Neural progenitor cell (in vitro differentiated cells): ENCODE measurements at regions not wholly inside any gene's neighbourhood (a gene's known extent, or its start where the extent isn't known, plus 50 kb on each side); places are given as distances from the start of the nearest gene placed in this dataset.
"Not testable (repeated sequence)": the region's sequence is repeated elsewhere in the genome, so short reads cannot be mapped to it uniquely, and the experiment has no call there.

Source experiments
- DNase-seq: peaks from one replicate; pipeline ENCODE4 v3.0.0-alpha.2; 2016; ENCODE audit warnings: low spot score
- H2AFZ ChIP-seq: fragments of 200-600 bp; sonication (generic); replicated peaks from 2 replicates; pipeline ENCODE4 v1.6.1; 2016; ENCODE audit warnings: antibody characterized with exemption
- H3F3A ChIP-seq: fragments of 200-600 bp; sonication (generic); 2 replicates; pipeline ENCODE4 v1.6.1; 2016; ENCODE audit warnings: antibody characterized with exemption, low read depth
- H3K27ac ChIP-seq: fragments of 200-600 bp; sonication (generic); 2 replicates; pipeline ENCODE4 v1.5.1; 2016; ENCODE audit warnings: mild to moderate bottlenecking
- H3K27me3 ChIP-seq: fragments of 200-600 bp; sonication (generic); 2 replicates; pipeline ENCODE4 v1.6.1; 2016; ENCODE audit warnings: mild to moderate bottlenecking, moderate library complexity
- H3K36me3 ChIP-seq: fragments of 200-600 bp; sonication (generic); 2 replicates; pipeline ENCODE4 v1.5.1; 2016
- H3K4me1 ChIP-seq: fragments of 200-600 bp; sonication (generic); 2 replicates; pipeline ENCODE4 v1.6.1; 2016; ENCODE audit warnings: mixed run types
- H3K4me2 ChIP-seq: fragments of 200-600 bp; sonication (generic); 2 replicates; pipeline ENCODE4 v1.6.1; 2016
- H3K4me3 ChIP-seq: fragments of 200-600 bp; sonication (generic); 2 replicates; pipeline ENCODE4 v1.5.1; 2016
- H3K79me2 ChIP-seq: fragments of 200-600 bp; sonication (generic); 2 replicates; pipeline ENCODE4 v1.6.1; 2016; ENCODE audit warnings: low read depth
- H3K9ac ChIP-seq: fragments of 200-600 bp; sonication (generic); 2 replicates; pipeline ENCODE4 v1.6.1; 2016
- H3K9me3 ChIP-seq: fragments of 200-600 bp; sonication (generic); 2 replicates; pipeline ENCODE4 v1.5.1; 2016; ENCODE audit warnings: low read depth
- H4K20me1 ChIP-seq: fragments of 200-600 bp; sonication (generic); 2 replicates; pipeline ENCODE4 v1.6.1; 2016; ENCODE audit warnings: low read depth
- H3K27ac Mint-ChIP-seq: 3 replicates; pipeline ENCODE4 v1.8.0; 2021; ENCODE audit warnings: mixed read lengths
- H3K27me3 Mint-ChIP-seq: 2 replicates; pipeline ENCODE4 v1.8.0; 2022; ENCODE audit warnings: low read depth, mild to moderate bottlenecking, inconsistent platforms, moderate library complexity, mixed read lengths; ENCODE audit not compliant: insufficient read depth
- H3K36me3 Mint-ChIP-seq: 3 replicates; pipeline ENCODE4 v1.8.0; 2021; ENCODE audit warnings: mixed read lengths
- H3K4me1 Mint-ChIP-seq: 3 replicates; pipeline ENCODE4 v1.8.0; 2021; ENCODE audit warnings: mixed read lengths
- H3K4me3 Mint-ChIP-seq: 3 replicates; pipeline ENCODE4 v1.8.0; 2021; ENCODE audit warnings: mild to moderate bottlenecking, moderate library complexity, mixed read lengths
- H3K9me3 Mint-ChIP-seq: 3 replicates; pipeline ENCODE4 v1.8.0; 2020; ENCODE audit warnings: mixed read lengths
- EZH2 ChIP-seq: fragments of 200-600 bp; sonication (generic); IDR thresholded peaks from 2 replicates; pipeline ENCODE4 v1.6.1; 2017; ENCODE audit warnings: antibody characterized with exemption, mild to moderate bottlenecking, moderate library complexity
- EZH2phosphoT487 ChIP-seq: fragments of 200-600 bp; sonication (generic); IDR thresholded peaks from 2 replicates; pipeline ENCODE4 v1.6.1; 2017; ENCODE audit warnings: antibody characterized with exemption
- TF ChIP-seq, protein P1 (sequence below): fragments of 200-600 bp; sonication (generic); IDR thresholded peaks from 2 replicates; pipeline ENCODE4 v1.5.1; 2017; ENCODE audit warnings: antibody characterized with exemption, mild to moderate bottlenecking

GRCh38 chr7:66453340-66453739 lies 175.3 kb upstream of the KCTD7 start:
- Histone ChIP-seq H3K9ac (no peak overlapping the region), H3F3A (no peaks in the 10 kb centered on the region), H3K9me3 (no peaks in the 10 kb centered on the region), H3K4me2 (no peak overlapping the region), H2AFZ (no peak overlapping the region), H3K4me1 (no peaks in the 10 kb centered on the region), H3K4me3 (no peak overlapping the region), H3K36me3 (no peaks in the 10 kb centered on the region), H3K27me3 (no peaks in the 10 kb centered on the region), H4K20me1 (no peaks in the 10 kb centered on the region), H3K27ac (no peak overlapping the region), H3K79me2 (no peaks in the 10 kb centered on the region)
- Mint-ChIP-seq H3K9me3 (no peaks in the 10 kb centered on the region), H3K4me1 (no peaks in the 10 kb centered on the region), H3K36me3 (peaks cover 5% of the 10 kb centered on the region), H3K4me3 (no peak overlapping the region), H3K27ac (no peak overlapping the region), H3K27me3 (no peaks in the 10 kb centered on the region)
- TF ChIP-seq EZH2: no peak
- no peak for TF ChIP-seq EZH2phosphoT487
- TF ChIP-seq, protein P1, sequence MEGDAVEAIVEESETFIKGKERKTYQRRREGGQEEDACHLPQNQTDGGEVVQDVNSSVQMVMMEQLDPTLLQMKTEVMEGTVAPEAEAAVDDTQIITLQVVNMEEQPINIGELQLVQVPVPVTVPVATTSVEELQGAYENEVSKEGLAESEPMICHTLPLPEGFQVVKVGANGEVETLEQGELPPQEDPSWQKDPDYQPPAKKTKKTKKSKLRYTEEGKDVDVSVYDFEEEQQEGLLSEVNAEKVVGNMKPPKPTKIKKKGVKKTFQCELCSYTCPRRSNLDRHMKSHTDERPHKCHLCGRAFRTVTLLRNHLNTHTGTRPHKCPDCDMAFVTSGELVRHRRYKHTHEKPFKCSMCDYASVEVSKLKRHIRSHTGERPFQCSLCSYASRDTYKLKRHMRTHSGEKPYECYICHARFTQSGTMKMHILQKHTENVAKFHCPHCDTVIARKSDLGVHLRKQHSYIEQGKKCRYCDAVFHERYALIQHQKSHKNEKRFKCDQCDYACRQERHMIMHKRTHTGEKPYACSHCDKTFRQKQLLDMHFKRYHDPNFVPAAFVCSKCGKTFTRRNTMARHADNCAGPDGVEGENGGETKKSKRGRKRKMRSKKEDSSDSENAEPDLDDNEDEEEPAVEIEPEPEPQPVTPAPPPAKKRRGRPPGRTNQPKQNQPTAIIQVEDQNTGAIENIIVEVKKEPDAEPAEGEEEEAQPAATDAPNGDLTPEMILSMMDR: no peak
- DNase-seq: no peak

GRCh38 chr7:66454600-66455225 lies 174.0 kb upstream of the KCTD7 start:
- DNase-seq: no peak
- TF ChIP-seq, protein P1: no peak
- Mint-ChIP-seq H3K27ac (no peak overlapping the region), H3K27me3 (no peaks in the 10 kb centered on the region), H3K4me1 (no peaks in the 10 kb centered on the region), H3K36me3 (peaks cover 5% of the 10 kb centered on the region), H3K9me3 (no peaks in the 10 kb centered on the region), H3K4me3 (no peak overlapping the region)
- Histone ChIP-seq H3K9me3 (no peaks in the 10 kb centered on the region), H3K27me3 (no peaks in the 10 kb centered on the region), H3F3A (no peaks in the 10 kb centered on the region), H4K20me1 (no peaks in the 10 kb centered on the region), H3K36me3 (no peaks in the 10 kb centered on the region), H3K79me2 (no peaks in the 10 kb centered on the region), H3K27ac (no peak overlapping the region), H3K9ac (no peak overlapping the region), H3K4me3 (no peak overlapping the region), H3K4me2 (no peak overlapping the region), H2AFZ (no peak overlapping the region), H3K4me1 (no peaks in the 10 kb centered on the region)

DNA sequence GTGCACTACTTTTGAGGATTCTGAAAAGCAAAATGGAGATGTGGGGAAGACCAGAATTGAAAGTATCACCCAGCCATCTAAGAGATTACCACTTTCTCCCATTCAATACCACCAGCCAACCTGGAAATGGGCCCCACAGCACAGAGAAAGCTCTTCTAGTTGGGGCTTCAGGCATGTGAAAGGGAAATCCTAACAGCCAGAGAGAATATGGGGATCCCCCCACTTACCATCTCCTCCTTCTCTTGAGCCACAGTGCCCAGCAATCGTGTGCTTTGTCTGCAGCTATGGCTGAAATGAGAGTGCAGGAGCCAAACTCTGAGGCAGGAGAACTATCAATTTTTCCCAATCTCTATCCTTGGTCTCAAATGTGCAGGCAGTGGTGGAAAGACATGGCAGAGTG lies 173.2 kb upstream of the KCTD7 start:
- not testable (repeated sequence) for H3K27ac ChIP-seq, H3K36me3 Mint-ChIP-seq, H3K9me3 ChIP-seq, H3K4me3 ChIP-seq, H3K36me3 ChIP-seq, H2AFZ ChIP-seq, H3K4me3 Mint-ChIP-seq, H3K27ac Mint-ChIP-seq, H3K4me1 ChIP-seq, H3K4me2 ChIP-seq, H3K4me1 Mint-ChIP-seq, H4K20me1 ChIP-seq, H3K9me3 Mint-ChIP-seq, H3K27me3 ChIP-seq, H3K27me3 Mint-ChIP-seq, H3K79me2 ChIP-seq, H3F3A ChIP-seq, DNase-seq, H3K9ac ChIP-seq

DNA sequence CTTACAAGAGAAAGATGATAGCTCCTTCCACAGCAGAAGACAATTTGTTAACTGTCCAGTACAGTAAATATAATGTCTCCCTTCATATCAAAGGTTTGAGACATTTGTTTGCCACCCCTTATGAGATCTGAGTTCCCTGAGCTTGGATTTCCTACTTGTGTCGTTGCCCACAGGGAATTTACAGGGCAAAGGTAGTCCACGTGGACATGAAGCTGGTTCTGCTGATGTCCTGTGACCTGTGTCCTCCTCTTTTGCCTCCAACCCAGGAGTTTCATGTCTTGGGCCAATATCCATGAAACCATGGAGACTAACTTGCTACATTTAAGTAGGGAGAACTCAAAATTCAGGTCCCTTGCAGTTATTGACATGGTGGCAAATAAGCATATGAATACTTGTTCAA lies 172.2 kb upstream of the KCTD7 start:
- H2AFZ ChIP-seq, H3K4me1 ChIP-seq, H3K4me3 Mint-ChIP-seq, H3K36me3 ChIP-seq, H3K27me3 ChIP-seq, H3K27ac Mint-ChIP-seq, H3K27me3 Mint-ChIP-seq, DNase-seq, H3K9ac ChIP-seq, H3K27ac ChIP-seq, H3K4me1 Mint-ChIP-seq, H3K9me3 ChIP-seq, H3K9me3 Mint-ChIP-seq, H3K4me2 ChIP-seq, H3K36me3 Mint-ChIP-seq, H3K79me2 ChIP-seq, H3K4me3 ChIP-seq, H4K20me1 ChIP-seq, H3F3A ChIP-seq: not testable (repeated sequence)

DNA sequence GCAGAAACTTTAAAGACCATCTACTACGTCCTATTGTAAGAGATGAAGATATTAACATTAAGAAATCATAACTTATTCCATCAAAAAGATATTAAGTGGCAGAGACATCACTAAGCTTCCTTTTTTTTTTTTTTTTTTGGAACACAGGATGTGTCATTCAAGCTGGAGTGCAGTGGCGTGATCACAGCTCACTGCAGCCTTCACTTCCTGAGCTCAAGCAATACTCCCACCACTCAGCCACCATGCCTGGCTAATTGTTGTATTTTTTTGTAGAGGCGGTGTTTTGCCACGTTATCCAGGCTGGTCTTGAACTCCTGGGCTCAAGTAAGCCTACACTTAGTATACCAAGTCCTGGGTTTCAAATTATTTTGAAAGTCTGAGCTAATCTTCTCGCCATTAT lies 169.7 kb upstream of the KCTD7 start:
- H3K27ac ChIP-seq, H3K27ac Mint-ChIP-seq, DNase-seq, H3K9me3 Mint-ChIP-seq, H3K27me3 Mint-ChIP-seq, H3K36me3 ChIP-seq, H4K20me1 ChIP-seq, H3K9ac ChIP-seq, H3K4me3 Mint-ChIP-seq, H3K4me1 Mint-ChIP-seq, H3K4me2 ChIP-seq, H3K4me1 ChIP-seq, H3K9me3 ChIP-seq, H2AFZ ChIP-seq, H3F3A ChIP-seq, H3K4me3 ChIP-seq, H3K27me3 ChIP-seq, H3K79me2 ChIP-seq: not testable (repeated sequence)
- peaks cover 10% of the 10 kb centered on the region for H3K36me3 Mint-ChIP-seq

- not testable (repeated sequence) for H2AFZ ChIP-seq, H3K9me3 Mint-ChIP-seq, H3F3A ChIP-seq, H3K27ac ChIP-seq, H3K4me3 ChIP-seq, H3K36me3 ChIP-seq, H3K27me3 Mint-ChIP-seq, DNase-seq, H3K79me2 ChIP-seq, H3K9me3 ChIP-seq, H3K9ac ChIP-seq, H4K20me1 ChIP-seq, H3K4me3 Mint-ChIP-seq, H3K27me3 ChIP-seq, H3K4me1 ChIP-seq, H3K27ac Mint-ChIP-seq, H3K4me2 ChIP-seq, H3K4me1 Mint-ChIP-seq
- H3K36me3 Mint-ChIP-seq: peaks cover 13% of the 10 kb centered on the region
These were observed 168.8 kb upstream of the KCTD7 start for GRCh38 chr7:66459783-66460413.
